SK-N-SH (cell line): ENCODE measurements at regions not wholly inside any gene's neighbourhood (a gene's known extent, or its start where the extent isn't known, plus 50 kb on each side); places are given as distances from the start of the nearest gene placed in this dataset.

Experiments used
- CTCF ChIA-PET: fragments of 300-600, 350-600 bp; formaldehyde crosslinking; extraction: SDS; loops from one replicate; lab custom pipeline; 2021; lab: Yijun Ruan, JAX
- POLR2A ChIA-PET: fragments of 350-600 bp; sonication (Branson Sonifier 250); formaldehyde crosslinking; extraction: SDS; loops from one replicate; lab custom pipeline; 2020; ENCODE audit warnings: antibody characterized with exemption, inconsistent platforms; lab: Yijun Ruan, JAX
- DNase-seq: peaks from one replicate; pipeline ENCODE4 v3.0.0; 2012
- H2AFZ ChIP-seq: fragments of 200-600 bp; sonication (generic); 2 replicates; pipeline ENCODE4 v1.8.1; 2016; ENCODE audit warnings: antibody characterized with exemption, mild to moderate bottlenecking, low read depth
- H3F3A ChIP-seq: fragments of 200-600 bp; sonication (generic); replicated peaks from 2 replicates; pipeline ENCODE3; 2016; ENCODE audit warnings: antibody characterized with exemption, mild to moderate bottlenecking; ENCODE audit not compliant: insufficient read depth
- H3K27ac ChIP-seq, 2 experiments: fragments of 200-500 bp in 1 of 2; fragments of 200-600 bp in 1 of 2; sonication (Bioruptor generic) in 1 of 2; sonication (generic), shearing (Covaris generic) in 1 of 2; 2 replicates each; pipeline versions ENCODE4 v1.5.1 to v1.6.1; 2014 to 2016; ENCODE audit warnings: low read depth in 2 of 2, inconsistent platforms in 1 of 2, low read length in 1 of 2, mild to moderate bottlenecking in 1 of 2, mixed read lengths in 1 of 2
- H3K27me3 ChIP-seq: fragments of 200-600 bp; sonication (generic), shearing (Covaris generic); 2 replicates; pipeline ENCODE4 v1.6.1; 2016; ENCODE audit warnings: mixed run types; ENCODE audit not compliant: insufficient read depth
- H3K36me3 ChIP-seq, 2 experiments: fragments of 200-500 bp in 1 of 2; fragments of 200-600 bp in 1 of 2; sonication (Bioruptor generic) in 1 of 2; sonication (generic) in 1 of 2; replicated peaks in 1 of 2; 2 replicates each; pipeline versions ENCODE3 to v1.5.1; 2014 to 2016; ENCODE audit warnings: low read length in 1 of 2, mild to moderate bottlenecking in 1 of 2; ENCODE audit not compliant: insufficient read depth in 2 of 2, control insufficient read depth in 1 of 2
- H3K4me1 ChIP-seq, 2 experiments: fragments of 200-500 bp in 1 of 2; fragments of 200-600 bp in 1 of 2; sonication (Bioruptor generic) in 1 of 2; sonication (generic), shearing (Covaris generic) in 1 of 2; 2 replicates each; pipeline versions ENCODE4 v1.5.1 to v1.6.1; 2014 to 2016; ENCODE audit warnings: low read depth in 1 of 2, low read length in 1 of 2, mixed run types in 1 of 2; ENCODE audit not compliant: insufficient read depth in 2 of 2, control insufficient read depth in 1 of 2
- H3K4me2 ChIP-seq: fragments of 200-600 bp; sonication (generic), shearing (Covaris generic); 2 replicates; pipeline ENCODE4 v1.6.1; 2017; ENCODE audit warnings: mixed run types
- H3K4me3 ChIP-seq, 2 experiments: fragments of 200-500 bp in 1 of 2; fragments of 200-600 bp in 1 of 2; sonication (Bioruptor generic) in 1 of 2; sonication (generic), shearing (Covaris generic) in 1 of 2; 2 replicates each; pipeline versions ENCODE4 v1.5.1 to v1.8.1; 2014 to 2016; ENCODE audit warnings: low read depth in 2 of 2, inconsistent platforms in 1 of 2, low read length in 1 of 2, mild to moderate bottlenecking in 1 of 2, mixed read lengths in 1 of 2, moderate library complexity in 1 of 2
- H3K79me2 ChIP-seq: fragments of 200-600 bp; sonication (generic); 2 replicates; pipeline ENCODE4 v1.8.1; 2017; ENCODE audit warnings: mild to moderate bottlenecking; ENCODE audit not compliant: insufficient read depth
- H3K9ac ChIP-seq: fragments of 200-600 bp; sonication (generic); 2 replicates; pipeline ENCODE4 v1.6.1; 2017; ENCODE audit warnings: mixed run types
- H3K9me2 ChIP-seq: fragments of 200-600 bp; sonication (generic); 2 replicates; pipeline ENCODE4 v1.6.1; 2017; ENCODE audit warnings: mixed run types
- H3K9me3 ChIP-seq: fragments of 200-600 bp; sonication (generic); 2 replicates; pipeline ENCODE4 v1.6.1; 2017; ENCODE audit warnings: mixed run types, mild to moderate bottlenecking, moderate library complexity
- H4K20me1 ChIP-seq: fragments of 200-600 bp; sonication (generic); 2 replicates; pipeline ENCODE4 v1.6.1; 2017; ENCODE audit warnings: mild to moderate bottlenecking, mixed run types; ENCODE audit not compliant: insufficient read depth
- CTCF ChIP-seq: fragments of 200-600 bp; sonication (generic); IDR thresholded peaks from 2 replicates; pipeline ENCODE4 v1.6.1; 2017; ENCODE audit warnings: antibody characterized with exemption, mild to moderate bottlenecking, moderate library complexity
- ELF1 ChIP-seq: IDR thresholded peaks from 2 replicates; pipeline ENCODE4 v1.4.0; 2012
- GATA2 ChIP-seq: sonication (generic); formaldehyde crosslinking; IDR thresholded peaks from 2 replicates; pipeline ENCODE4 v1.5.0; 2020; ENCODE audit warnings: mild to moderate bottlenecking, missing genetic modification reagents
- JUND ChIP-seq: IDR thresholded peaks from 2 replicates; pipeline ENCODE4 v1.4.0; 2012
- NFIC ChIP-seq: IDR thresholded peaks from 2 replicates; pipeline ENCODE4 v1.4.0; 2012; ENCODE audit warnings: borderline replicate concordance
- RAD21 ChIP-seq: IDR thresholded peaks from 2 replicates; pipeline ENCODE4 v1.6.1; 2012; ENCODE audit warnings: mild to moderate bottlenecking, low read length
- RCOR1 ChIP-seq: fragments of 150-350 bp; IDR thresholded peaks from 2 replicates; pipeline ENCODE4 v1.6.1; 2017; ENCODE audit warnings: antibody characterized with exemption, low read length
- REST ChIP-seq: IDR thresholded peaks from 2 replicates; pipeline ENCODE4 v1.6.1; 2012; ENCODE audit warnings: mild to moderate bottlenecking, low read depth, low read length, moderate library complexity
- RFX5 ChIP-seq: IDR thresholded peaks from 2 replicates; pipeline ENCODE4 v1.6.1; 2012; ENCODE audit warnings: mild to moderate bottlenecking, improper control_type of control experiment, low read length
- SMC3 ChIP-seq: IDR thresholded peaks from 2 replicates; pipeline ENCODE4 v1.6.1; 2012; ENCODE audit warnings: low read depth, low read length, improper control_type of control experiment
- TAF1 ChIP-seq: IDR thresholded peaks from 2 replicates; pipeline ENCODE4 v1.6.1; 2012; ENCODE audit warnings: low read depth, mild to moderate bottlenecking, low read length, moderate library complexity, borderline replicate concordance
- TCF12 ChIP-seq: IDR thresholded peaks from 2 replicates; pipeline ENCODE4 v1.4.0; 2012
- USF2 ChIP-seq: fragments of 150-350 bp; IDR thresholded peaks from 2 replicates; pipeline ENCODE4 v1.6.1; 2017; ENCODE audit warnings: antibody characterized with exemption, low read length, low read depth, borderline replicate concordance
- YY1 ChIP-seq: IDR thresholded peaks from 2 replicates; pipeline ENCODE4 v1.4.0; 2012; ENCODE audit warnings: low read depth, mild to moderate bottlenecking
- WGBS: methylation state at CpG from one replicate; pipeline ENCODE4 v1.1.6; 2017; ENCODE audit warnings: low lambda C conversion rate; 5-methylcytosine and 5-hydroxymethylcytosine counted together
- TF ChIP-seq, protein P1 (sequence below): IDR thresholded peaks from 2 replicates; pipeline ENCODE4 v1.4.0; 2012; ENCODE audit warnings: low read depth, borderline replicate concordance
- TF ChIP-seq, protein P2 (sequence below): IDR thresholded peaks from 2 replicates; pipeline ENCODE4 v1.4.0; 2012; ENCODE audit warnings: low read depth

DNA sequence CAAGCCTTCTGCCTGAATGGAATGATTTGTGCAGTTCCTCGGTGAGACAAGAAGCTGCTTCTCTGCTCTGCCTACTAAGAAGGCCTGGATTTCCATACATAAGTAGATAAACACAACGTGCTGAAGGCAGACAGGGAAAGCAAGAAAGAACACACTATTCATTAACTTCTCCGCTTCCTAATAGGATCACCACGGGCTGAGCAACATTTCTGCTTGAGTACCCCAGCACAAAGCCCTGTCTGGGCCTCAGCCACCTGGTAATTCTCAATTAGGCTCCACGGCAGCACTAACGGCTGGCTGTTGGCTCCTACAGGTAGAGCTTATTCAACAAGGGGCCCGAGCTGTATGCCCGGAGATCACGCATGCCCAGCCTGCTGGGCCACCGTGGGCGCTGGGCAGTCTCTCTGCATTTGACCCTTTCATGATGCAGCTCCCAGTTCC, 1156.6 kb downstream of the TBC1D22A start:
- Histone ChIP-seq H3K9me3 (no peaks in the 10 kb centered on the region), H3K79me2 (no peaks in the 10 kb centered on the region), H3K9ac (no peak overlapping the region), H3K36me3 (no peaks in the 10 kb centered on the region), H3F3A (no peaks in the 10 kb centered on the region), H3K4me1 (no peaks in the 10 kb centered on the region), H4K20me1 (no peaks in the 10 kb centered on the region), H3K27ac (no peak overlapping the region), H3K4me2 (no peak overlapping the region), H3K27me3 (no peaks in the 10 kb centered on the region), H2AFZ (no peak overlapping the region), H3K4me3 (no peak overlapping the region), H3K9me2 (no peaks in the 10 kb centered on the region)
- TF ChIP-seq RFX5 (no peak), TCF12 (no peak), USF2 (no peak), SMC3 (no peak), REST (no peak), TAF1 (no peak), RAD21 (no peak), NFIC (no peak), GATA2 (no peak), CTCF (no peak), ELF1 (no peak), YY1 (no peak), RCOR1 (no peak), JUND (no peak)
- TF ChIP-seq, protein P1, sequence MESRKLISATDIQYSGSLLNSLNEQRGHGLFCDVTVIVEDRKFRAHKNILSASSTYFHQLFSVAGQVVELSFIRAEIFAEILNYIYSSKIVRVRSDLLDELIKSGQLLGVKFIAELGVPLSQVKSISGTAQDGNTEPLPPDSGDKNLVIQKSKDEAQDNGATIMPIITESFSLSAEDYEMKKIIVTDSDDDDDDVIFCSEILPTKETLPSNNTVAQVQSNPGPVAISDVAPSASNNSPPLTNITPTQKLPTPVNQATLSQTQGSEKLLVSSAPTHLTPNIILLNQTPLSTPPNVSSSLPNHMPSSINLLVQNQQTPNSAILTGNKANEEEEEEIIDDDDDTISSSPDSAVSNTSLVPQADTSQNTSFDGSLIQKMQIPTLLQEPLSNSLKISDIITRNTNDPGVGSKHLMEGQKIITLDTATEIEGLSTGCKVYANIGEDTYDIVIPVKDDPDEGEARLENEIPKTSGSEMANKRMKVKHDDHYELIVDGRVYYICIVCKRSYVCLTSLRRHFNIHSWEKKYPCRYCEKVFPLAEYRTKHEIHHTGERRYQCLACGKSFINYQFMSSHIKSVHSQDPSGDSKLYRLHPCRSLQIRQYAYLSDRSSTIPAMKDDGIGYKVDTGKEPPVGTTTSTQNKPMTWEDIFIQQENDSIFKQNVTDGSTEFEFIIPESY = no peak
- TF ChIP-seq, protein P2, sequence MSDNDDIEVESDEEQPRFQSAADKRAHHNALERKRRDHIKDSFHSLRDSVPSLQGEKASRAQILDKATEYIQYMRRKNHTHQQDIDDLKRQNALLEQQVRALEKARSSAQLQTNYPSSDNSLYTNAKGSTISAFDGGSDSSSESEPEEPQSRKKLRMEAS = no peak
- 39% methylated on average over 10 of the region's 11 CpGs for WGBS
- ChIA-PET CTCF (interaction anchor here (0.6 kb wide), 1 partner anchor 167 kb away, joined by 3 read pairs; no protein-coding TSS in a partner anchor), POLR2A (no interaction called here)
- DNase-seq = no peak
